ENCODE measurements at regions not wholly inside any gene's neighbourhood (a gene's known extent, or its start where the extent isn't known, plus 50 kb on each side); places are given as distances from the start of the nearest gene placed in this dataset.

DNA sequence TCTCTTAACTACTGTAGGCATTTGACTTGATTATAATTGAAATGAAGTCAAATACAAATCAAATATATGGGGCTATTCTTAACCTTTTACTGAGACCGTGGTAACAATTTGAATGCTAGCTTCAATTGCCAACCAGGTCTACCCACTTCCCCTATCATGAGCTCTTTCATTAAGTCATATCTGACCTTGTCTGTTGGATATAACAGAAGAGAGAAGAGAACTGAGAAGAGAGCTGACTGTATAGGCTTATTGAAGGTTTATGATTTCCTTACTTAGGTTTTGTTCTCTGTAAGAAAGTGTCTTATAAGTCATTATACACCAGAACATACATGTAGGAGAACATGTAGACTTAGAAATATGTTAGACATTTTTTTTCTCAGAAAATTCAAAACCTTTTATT lies 549.4 kb downstream of the COL12A1 start:
- DNase-seq (ENCODE audit: low read depth, low spot score) = no peak
- no peak overlapping the region for H3K4me3 ChIP-seq (ENCODE audit: low read depth, low read length)
- in situ Hi-C loops (cut with HindIII; ENCODE audit: low sequenced_read_pairs) = no loop called here
- TF ChIP-seq, protein P1, sequence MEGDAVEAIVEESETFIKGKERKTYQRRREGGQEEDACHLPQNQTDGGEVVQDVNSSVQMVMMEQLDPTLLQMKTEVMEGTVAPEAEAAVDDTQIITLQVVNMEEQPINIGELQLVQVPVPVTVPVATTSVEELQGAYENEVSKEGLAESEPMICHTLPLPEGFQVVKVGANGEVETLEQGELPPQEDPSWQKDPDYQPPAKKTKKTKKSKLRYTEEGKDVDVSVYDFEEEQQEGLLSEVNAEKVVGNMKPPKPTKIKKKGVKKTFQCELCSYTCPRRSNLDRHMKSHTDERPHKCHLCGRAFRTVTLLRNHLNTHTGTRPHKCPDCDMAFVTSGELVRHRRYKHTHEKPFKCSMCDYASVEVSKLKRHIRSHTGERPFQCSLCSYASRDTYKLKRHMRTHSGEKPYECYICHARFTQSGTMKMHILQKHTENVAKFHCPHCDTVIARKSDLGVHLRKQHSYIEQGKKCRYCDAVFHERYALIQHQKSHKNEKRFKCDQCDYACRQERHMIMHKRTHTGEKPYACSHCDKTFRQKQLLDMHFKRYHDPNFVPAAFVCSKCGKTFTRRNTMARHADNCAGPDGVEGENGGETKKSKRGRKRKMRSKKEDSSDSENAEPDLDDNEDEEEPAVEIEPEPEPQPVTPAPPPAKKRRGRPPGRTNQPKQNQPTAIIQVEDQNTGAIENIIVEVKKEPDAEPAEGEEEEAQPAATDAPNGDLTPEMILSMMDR (IDR thresholded peaks at IDR 0.05; ENCODE audit: low read depth, low read length) = no peak

DNA sequence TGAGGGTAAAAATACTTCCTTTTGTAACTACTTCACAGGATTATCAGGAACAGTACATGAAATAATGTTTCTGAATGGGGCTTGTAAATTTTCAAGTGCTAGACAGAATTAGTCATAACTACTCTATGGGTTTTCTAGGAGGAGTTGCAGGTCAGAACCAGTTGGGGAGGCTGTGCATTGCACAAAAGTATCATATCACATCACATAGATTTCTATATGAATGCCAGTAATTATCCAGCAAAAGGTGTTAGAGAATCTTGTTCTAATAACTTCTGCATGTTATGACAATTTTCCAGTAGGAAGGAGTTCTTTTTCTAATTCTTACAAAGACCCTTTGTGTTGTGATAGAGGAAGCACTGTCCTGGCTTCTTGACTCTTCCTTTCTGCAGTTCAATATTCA lies 551.6 kb downstream of the COL12A1 start:
- TF ChIP-seq, protein P1 (IDR thresholded peaks at IDR 0.05; ENCODE audit: low read depth, low read length) = no peak

DNA sequence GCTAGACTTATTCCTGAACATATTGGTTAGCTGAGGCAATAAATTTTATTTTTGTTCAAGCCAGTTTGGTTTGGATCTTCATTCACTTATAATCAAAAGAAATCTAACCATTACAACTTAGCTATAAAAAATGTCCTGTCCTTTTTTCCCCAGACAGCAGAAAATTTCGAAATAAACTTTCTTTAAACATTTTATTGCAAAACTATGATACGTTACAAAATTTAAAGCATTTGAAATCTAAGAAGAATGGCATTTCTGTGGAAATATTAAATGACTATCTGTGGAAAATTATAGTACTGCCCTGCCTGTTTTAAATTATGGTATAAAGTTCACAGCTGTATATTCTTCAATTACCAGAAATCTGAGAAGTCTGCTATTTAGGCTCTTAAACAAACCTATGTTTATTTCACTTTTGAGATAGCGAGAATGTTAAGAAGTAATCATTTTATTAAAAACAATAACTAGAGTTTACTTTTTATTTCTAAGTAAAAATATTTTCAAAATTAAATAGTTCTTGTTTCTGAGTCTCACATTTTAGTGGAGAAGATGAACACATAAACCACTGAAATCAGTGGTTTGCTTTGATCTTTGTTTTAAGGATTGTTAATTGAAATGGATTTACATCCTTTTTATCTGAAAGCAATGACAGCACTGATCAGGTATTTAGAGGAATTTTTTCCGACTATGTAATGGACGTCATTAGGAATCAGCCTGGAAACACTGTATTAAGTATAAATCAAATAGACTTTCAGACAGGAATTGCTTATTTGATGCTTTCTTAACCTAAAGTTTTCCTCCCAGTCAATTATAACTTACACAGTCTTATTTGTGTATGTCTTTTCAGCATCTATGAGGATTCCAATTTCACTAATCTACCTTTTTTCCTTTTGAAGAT lies 553.7 kb downstream of the COL12A1 start:
- TF ChIP-seq, protein P1 (IDR thresholded peaks at IDR 0.05; ENCODE audit: low read depth, low read length) = no peak
- no peak overlapping the region for H3K4me3 ChIP-seq (ENCODE audit: low read depth, low read length)
- in situ Hi-C loops (cut with HindIII; ENCODE audit: low sequenced_read_pairs) = no loop called here
- no peak for DNase-seq (ENCODE audit: low read depth, low spot score)

More for the DNA sequence above, 551.6 kb downstream of the COL12A1 start:
- no peak for DNase-seq (ENCODE audit: low read depth, low spot score)
- in situ Hi-C loops (cut with HindIII; ENCODE audit: low sequenced_read_pairs) = no loop called here
- no peak overlapping the region for H3K4me3 ChIP-seq (ENCODE audit: low read depth, low read length)

DNA sequence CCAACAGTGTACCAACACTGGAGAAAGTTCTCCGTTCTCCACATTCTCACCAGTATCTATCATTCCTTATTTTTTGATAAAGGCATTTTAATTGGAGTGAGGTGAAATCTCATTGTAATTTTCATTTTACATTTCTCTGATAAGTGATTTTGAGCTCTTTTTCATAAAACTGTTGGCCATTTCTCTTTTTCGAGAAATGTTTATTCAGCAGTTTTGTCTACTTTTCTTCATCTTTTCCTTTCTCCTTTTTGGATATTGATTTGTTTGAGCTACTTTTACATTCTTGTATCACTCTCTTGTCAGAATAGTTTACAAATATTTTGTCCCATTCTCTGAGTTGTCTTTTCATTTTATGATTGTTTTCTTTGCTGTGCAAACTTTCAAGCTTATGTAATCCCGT lies 555.2 kb downstream of the COL12A1 start:
- no peak overlapping the region for H3K4me3 ChIP-seq (ENCODE audit: low read depth, low read length)
- TF ChIP-seq, protein P1 (IDR thresholded peaks at IDR 0.05; ENCODE audit: low read depth, low read length) = no peak
- in situ Hi-C loops (cut with HindIII; ENCODE audit: low sequenced_read_pairs) = no loop called here
- DNase-seq (ENCODE audit: low read depth, low spot score) = no peak

DNA sequence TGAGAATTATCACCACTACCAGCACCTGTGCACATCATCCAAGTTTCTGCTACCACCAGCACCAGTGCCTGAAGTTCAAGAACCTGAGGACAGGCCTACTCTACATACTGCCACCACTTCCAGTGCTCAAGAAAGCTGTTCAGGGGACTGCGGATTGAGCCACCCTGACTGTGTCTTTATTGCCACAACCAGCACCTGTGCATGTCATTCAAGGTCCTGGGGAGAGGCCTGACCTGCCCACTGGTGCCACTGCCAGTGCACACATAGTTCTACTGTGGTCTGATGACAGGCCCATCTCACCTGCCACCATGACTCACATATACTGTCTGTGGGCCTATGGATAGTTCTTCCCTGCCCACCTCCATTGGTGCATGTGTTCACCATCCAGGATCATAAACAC lies 559.4 kb downstream of the COL12A1 start:
- H3K4me3 ChIP-seq (ENCODE audit: low read depth, low read length) = no peak overlapping the region
- in situ Hi-C loops (cut with HindIII; ENCODE audit: low sequenced_read_pairs) = no loop called here
- TF ChIP-seq, protein P1 (IDR thresholded peaks at IDR 0.05; ENCODE audit: low read depth, low read length) = no peak
- no peak for DNase-seq (ENCODE audit: low read depth, low spot score)

DNA sequence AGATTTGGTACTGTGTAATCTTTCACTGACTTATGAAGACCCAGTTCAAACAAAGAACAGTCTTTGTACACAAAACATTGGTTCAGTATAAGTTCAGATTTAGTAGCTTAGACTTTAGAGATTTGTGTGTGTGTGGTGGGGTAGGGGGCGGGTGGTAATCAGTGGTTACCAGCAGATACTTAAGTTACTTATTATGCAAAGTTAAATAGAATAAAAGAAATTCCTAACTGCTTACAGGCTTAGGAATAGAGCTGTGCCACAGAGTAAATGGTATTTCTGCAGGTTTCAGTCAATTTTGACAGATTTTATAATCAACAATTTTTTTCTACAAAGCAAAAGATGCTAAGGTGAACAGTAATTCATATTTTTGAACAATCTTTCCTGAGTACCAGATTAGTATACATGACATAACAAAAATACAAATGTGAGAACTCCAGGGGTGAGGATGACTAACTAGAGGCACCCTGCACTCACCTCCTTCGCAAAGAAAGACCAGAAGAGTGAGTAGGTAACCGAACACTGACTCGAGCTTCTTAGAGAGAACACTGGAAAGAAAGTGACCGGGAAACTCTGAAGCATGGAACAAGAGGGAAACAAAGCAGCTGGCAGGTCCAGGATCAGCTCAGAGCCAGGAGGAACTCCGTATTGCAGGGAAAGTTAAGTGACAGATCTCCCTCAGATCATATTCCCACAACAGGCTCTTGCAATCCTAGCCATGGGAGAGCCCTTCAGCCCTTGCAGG lies 560.6 kb downstream of the COL12A1 start:
- TF ChIP-seq, protein P1 (IDR thresholded peaks at IDR 0.05; ENCODE audit: low read depth, low read length) = no peak

More for the DNA sequence above, 560.6 kb downstream of the COL12A1 start:
- no peak overlapping the region for H3K4me3 ChIP-seq (ENCODE audit: low read depth, low read length)
- DNase-seq (ENCODE audit: low read depth, low spot score) = no peak
- in situ Hi-C loops (cut with HindIII; ENCODE audit: low sequenced_read_pairs) = no loop called here

Measured in astrocyte of the spinal cord (primary cell).